ENCODE measurements at regions not wholly inside any gene's neighbourhood (a gene's known extent, or its start where the extent isn't known, plus 50 kb on each side); places are given as distances from the start of the nearest gene placed in this dataset.

DNA sequence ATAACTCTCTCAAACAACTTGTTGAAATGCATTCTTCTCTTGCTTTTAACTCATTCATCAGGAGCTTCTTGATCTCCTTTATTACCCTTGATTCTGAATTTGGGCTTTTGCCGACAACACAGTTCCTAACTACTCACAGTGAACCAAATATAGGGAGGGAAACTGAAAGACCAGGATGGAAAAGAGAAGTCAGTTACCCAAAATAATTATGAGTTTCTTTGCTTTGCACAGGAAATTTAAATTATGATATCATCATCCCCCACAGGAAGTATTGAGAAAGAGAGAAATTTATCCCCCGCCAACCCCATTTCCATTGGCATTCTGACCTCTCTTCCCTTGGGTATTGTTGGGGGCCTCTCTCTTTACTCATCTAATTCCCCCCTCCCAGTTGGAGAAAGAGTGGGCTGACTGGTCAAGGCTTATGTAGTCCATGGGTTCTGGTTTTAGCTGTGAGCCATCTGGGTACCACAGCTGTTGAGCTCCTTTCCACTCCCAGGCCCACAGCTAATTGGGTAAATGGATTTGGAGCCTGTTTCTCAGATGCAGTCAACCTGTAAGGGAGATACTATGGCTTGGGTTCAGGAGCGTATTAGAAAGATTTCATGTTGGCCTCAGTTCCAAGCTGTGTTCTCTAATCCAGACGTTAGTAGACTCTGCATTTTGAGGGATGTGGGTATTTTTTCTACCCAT, 109.0 kb downstream of the FZD1 start:
- Histone ChIP-seq H3K36me3 (ENCODE audit: control insufficient read depth, insufficient read depth, low read length) (no peaks in the 10 kb centered on the region), H3K4me1 (replicated peaks in 1 of 2; ENCODE audit: control insufficient read depth in 2 of 2, insufficient read depth in 2 of 2, low read length in 2 of 2) (no peaks in the 10 kb centered on the region), H3K79me2 (ENCODE audit: control insufficient read depth, insufficient read depth, low read length) (no peaks in the 10 kb centered on the region), H3K4me2 (ENCODE audit: insufficient read depth, low read length) (no peak overlapping the region), H2AFZ (ENCODE audit: low read depth, low read length) (no peak overlapping the region), H3K9me1 (ENCODE audit: control insufficient read depth, insufficient read depth, low read length) (no peaks in the 10 kb centered on the region), H3K9ac (ENCODE audit: insufficient read depth in 1 of 2, low read depth in 2 of 2, low read length in 2 of 2) (no peak overlapping the region), H3K9me3 (replicated peaks; ENCODE audit: control insufficient read depth, insufficient read depth, low read depth, low read length) (no peaks in the 10 kb centered on the region), H3K27ac (ENCODE audit: extremely low read depth, low read depth, low read length) (no peak overlapping the region), H3K4me3 (no peak overlapping the region), H4K20me1 (replicated peaks; ENCODE audit: control insufficient read depth, insufficient read depth, low read length) (no peaks in the 10 kb centered on the region), H3K27me3 (ENCODE audit: control insufficient read depth in 2 of 2, insufficient read depth in 2 of 2, low read length in 2 of 2) (no peaks in the 10 kb centered on the region; a peak in 1 of 5 replicates)
- intact Hi-C loops (cut with micrococcal nuclease) (no loop called here), in situ Hi-C loops (cut with MboI) (no loop called here)
- BruUV-seq (replicated peaks) = no TSS peak
- no peak for ATAC-seq
- CTCF ChIA-PET (ENCODE audit: low intra/inter-chr PET ratio) = no interaction called here
- DNase-seq (ENCODE audit: extremely low read depth in 1 of 4, low spot score in 3 of 4) = no peak
- 2% methylated on average over 4 of the region's 4 CpGs for WGBS (ENCODE audit: insufficient coverage, low coverage, missing lambda C conversion rate)
- no peak for FAIRE-seq
- POLR2A ChIA-PET = interaction anchor here (0.7 kb wide), 3 partner anchors 61 to 187 kb away, joined by 3 to 4 read pairs (median 3); no protein-coding TSS in a partner anchor
- TF ChIP-seq, protein P1, sequence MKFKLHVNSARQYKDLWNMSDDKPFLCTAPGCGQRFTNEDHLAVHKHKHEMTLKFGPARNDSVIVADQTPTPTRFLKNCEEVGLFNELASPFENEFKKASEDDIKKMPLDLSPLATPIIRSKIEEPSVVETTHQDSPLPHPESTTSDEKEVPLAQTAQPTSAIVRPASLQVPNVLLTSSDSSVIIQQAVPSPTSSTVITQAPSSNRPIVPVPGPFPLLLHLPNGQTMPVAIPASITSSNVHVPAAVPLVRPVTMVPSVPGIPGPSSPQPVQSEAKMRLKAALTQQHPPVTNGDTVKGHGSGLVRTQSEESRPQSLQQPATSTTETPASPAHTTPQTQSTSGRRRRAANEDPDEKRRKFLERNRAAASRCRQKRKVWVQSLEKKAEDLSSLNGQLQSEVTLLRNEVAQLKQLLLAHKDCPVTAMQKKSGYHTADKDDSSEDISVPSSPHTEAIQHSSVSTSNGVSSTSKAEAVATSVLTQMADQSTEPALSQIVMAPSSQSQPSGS (CRISPR knock-in tag; IDR thresholded peaks at IDR 0.05) = no peak
- TF ChIP-seq, protein P2, sequence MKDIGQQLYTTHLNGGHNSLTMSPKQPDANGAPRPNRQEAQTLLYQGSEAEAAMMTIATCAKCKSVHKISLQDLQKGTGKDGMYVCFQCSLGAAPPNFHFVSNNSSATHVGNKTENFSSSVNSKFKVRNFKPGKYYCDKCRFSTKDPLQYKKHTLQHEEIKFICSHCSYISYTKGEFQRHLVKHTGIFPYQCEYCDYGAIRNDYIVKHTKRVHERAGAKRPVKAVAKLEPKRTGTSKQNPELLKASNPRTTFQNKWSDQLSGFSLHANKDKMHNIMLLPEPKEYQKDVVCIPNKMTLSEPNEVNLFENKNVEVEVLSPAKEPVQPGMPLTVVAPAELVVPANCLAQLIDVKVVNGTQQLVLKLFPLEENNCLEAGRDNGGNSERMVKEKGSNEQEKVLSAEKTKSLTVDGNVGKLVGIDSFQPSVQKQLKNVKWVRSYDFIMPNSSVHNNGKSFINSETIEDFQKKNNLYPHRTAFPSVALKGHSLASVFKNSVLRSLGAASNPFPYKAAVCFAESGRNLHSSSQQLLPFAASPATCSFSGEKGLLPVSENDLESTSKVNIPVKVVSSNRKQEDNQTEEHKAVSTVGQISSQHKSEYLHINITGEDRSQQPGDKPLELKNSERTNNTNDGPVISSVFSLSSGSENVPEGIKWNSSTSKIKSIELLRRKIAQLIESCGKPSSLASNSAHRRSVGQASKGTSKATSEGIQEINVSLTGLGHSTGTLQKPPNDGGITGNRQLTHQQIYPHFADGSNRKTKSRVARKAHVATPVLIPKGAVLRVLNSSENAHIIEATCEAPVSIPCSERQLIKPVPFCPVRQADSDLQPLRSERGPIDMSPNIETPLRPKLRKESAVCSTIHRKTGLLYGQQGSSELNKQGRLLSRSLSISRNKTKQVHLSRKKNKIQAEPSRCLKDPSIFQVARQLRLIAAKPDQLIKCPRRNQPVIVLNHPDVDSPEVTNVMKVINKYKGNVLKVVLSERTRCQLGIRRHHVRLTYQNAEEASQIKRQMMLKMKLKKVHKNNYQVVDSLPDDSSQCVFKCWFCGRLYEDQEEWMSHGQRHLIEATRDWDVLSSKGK (CRISPR knock-in tag; IDR thresholded peaks at IDR 0.05) = no peak
- TF ChIP-seq ZNF175 (CRISPR knock-in tag; IDR thresholded peaks at IDR 0.05; ENCODE audit: low read depth) (no peak), ZNF347 (CRISPR knock-in tag; IDR thresholded peaks at IDR 0.05; ENCODE audit: low read depth) (no peak), KLF13 (tag; IDR thresholded peaks at IDR 0.05; ENCODE audit: borderline replicate concordance, low read depth) (no peak), SAFB2 (IDR thresholded peaks at IDR 0.05; ENCODE audit: borderline replicate concordance, low read depth, low read length, severe bottlenecking) (no peak), ZNF311 (CRISPR knock-in tag; IDR thresholded peaks at IDR 0.05) (no peak), CBX3 (IDR thresholded peaks at IDR 0.05; ENCODE audit: borderline replicate concordance in 1 of 2, low read length in 2 of 2) (no peak)
- TF ChIP-seq, protein P3, sequence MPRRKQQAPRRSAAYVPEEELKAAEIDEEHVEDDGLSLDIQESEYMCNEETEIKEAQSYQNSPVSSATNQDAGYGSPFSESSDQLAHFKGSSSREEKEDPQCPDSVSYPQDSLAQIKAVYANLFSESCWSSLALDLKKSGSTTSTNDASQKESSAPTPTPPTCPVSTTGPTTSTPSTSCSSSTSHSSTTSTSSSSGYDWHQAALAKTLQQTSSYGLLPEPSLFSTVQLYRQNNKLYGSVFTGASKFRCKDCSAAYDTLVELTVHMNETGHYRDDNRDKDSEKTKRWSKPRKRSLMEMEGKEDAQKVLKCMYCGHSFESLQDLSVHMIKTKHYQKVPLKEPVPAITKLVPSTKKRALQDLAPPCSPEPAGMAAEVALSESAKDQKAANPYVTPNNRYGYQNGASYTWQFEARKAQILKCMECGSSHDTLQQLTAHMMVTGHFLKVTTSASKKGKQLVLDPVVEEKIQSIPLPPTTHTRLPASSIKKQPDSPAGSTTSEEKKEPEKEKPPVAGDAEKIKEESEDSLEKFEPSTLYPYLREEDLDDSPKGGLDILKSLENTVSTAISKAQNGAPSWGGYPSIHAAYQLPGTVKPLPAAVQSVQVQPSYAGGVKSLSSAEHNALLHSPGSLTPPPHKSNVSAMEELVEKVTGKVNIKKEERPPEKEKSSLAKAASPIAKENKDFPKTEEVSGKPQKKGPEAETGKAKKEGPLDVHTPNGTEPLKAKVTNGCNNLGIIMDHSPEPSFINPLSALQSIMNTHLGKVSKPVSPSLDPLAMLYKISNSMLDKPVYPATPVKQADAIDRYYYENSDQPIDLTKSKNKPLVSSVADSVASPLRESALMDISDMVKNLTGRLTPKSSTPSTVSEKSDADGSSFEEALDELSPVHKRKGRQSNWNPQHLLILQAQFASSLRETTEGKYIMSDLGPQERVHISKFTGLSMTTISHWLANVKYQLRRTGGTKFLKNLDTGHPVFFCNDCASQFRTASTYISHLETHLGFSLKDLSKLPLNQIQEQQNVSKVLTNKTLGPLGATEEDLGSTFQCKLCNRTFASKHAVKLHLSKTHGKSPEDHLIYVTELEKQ (CRISPR knock-in tag; IDR thresholded peaks at IDR 0.05) = no peak
- TF ChIP-seq, protein P4, sequence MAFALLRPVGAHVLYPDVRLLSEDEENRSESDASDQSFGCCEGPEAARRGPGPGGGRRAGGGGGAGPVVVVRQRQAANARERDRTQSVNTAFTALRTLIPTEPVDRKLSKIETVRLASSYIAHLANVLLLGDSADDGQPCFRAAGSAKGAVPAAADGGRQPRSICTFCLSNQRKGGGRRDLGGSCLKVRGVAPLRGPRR (CRISPR knock-in tag; IDR thresholded peaks at IDR 0.05) = no peak
